ENCODE measurements at regions not wholly inside any gene's neighbourhood (a gene's known extent, or its start where the extent isn't known, plus 50 kb on each side); places are given as distances from the start of the nearest gene placed in this dataset.

- no peak for TF ChIP-seq CTCF (IDR thresholded peaks at IDR 0.05; ENCODE audit: borderline replicate concordance, extremely low read depth, low read length, poor library complexity, severe bottlenecking)
- no peak for TF ChIP-seq EZH2 (IDR thresholded peaks at IDR 0.05; ENCODE audit: borderline replicate concordance, low read depth, low read length, severe bottlenecking)
Measured at GRCh38 chr18:30858560-30858959, 184.0 kb downstream of the DSC3 start.
